C4-2B (cell line): ENCODE measurements at regions not wholly inside any gene's neighbourhood (a gene's known extent, or its start where the extent isn't known, plus 50 kb on each side); places are given as distances from the start of the nearest gene placed in this dataset.

Source experiments
- CTCF ChIP-seq: fragments of 450-650 bp; conservative IDR thresholded peaks from 2 replicates; pipeline ENCODE4 v1.5.1; 2017; ENCODE audit warnings: mild to moderate bottlenecking
- ZFX ChIP-seq: fragments of 450-650 bp; IDR thresholded peaks from 2 replicates; pipeline ENCODE4 v1.6.1; 2017

GRCh38 chr5:166962461-166962860 is 1329.0 kb upstream of the WWC1 start:
- TF ChIP-seq CTCF (no peak), ZFX (no peak)
